Ishikawa (cell line): ENCODE measurements at regions not wholly inside any gene's neighbourhood (a gene's known extent, or its start where the extent isn't known, plus 50 kb on each side); places are given as distances from the start of the nearest gene placed in this dataset.

Source experiments
- CEBPB ChIP-seq: IDR thresholded peaks from 2 replicates; pipeline ENCODE4 v1.6.1; 2012
- EP300 ChIP-seq: IDR thresholded peaks from 2 replicates; pipeline ENCODE4 v1.6.1; 2012; ENCODE audit warnings: borderline replicate concordance
- MAX ChIP-seq: IDR thresholded peaks from 2 replicates; pipeline ENCODE4 v1.6.1; 2012
- REST ChIP-seq: IDR thresholded peaks from 2 replicates; pipeline ENCODE4 v1.6.1; 2012; ENCODE audit warnings: low read depth, mild to moderate bottlenecking

- TF ChIP-seq REST (no peak), MAX (no peak), EP300 (no peak), CEBPB (no peak)
Observed at GRCh38 chr5:23007236-23007635, 154.1 kb upstream of the CDH12 start.
